ENCODE measurements at regions not wholly inside any gene's neighbourhood (a gene's known extent, or its start where the extent isn't known, plus 50 kb on each side); places are given as distances from the start of the nearest gene placed in this dataset.

GRCh38 chr14:94944636-94945258, 174.8 kb upstream of the GSC start:
- Histone ChIP-seq H3K9me3 (ENCODE audit: control insufficient read depth in 1 of 2, insufficient read depth in 1 of 2, low read length in 2 of 2) (peaks cover 0 to 10% of the 10 kb centered on the region in 2 experiments), H3K36me3 (ENCODE audit: insufficient read depth, low read length) (no peaks in the 10 kb centered on the region), H3K27me3 (ENCODE audit: control insufficient read depth in 1 of 2, insufficient read depth in 2 of 2, low read length in 2 of 2) (peaks cover 0 to 4% of the 10 kb centered on the region in 2 experiments), H3K4me1 (ENCODE audit: insufficient read depth, low read length) (peaks cover 14% of the 10 kb centered on the region), H3K27ac (ENCODE audit: low read depth in 1 of 2, low read length in 2 of 2) (no peak overlapping the region), H3K4me3 (ENCODE audit: low read length) (no peak overlapping the region)
- DNase-seq, result no peak
- Mint-ChIP-seq H3K4me1 (ENCODE audit: low read depth) (peaks cover 8% of the 10 kb centered on the region), H3K4me3 (no peak overlapping the region), H3K36me3 (ENCODE audit: low read depth) (no peaks in the 10 kb centered on the region), H3K9me3 (peaks cover 2% of the 10 kb centered on the region), H3K27me3 (peaks cover 7% of the 10 kb centered on the region), H3K27ac (no peak overlapping the region)
- POLR2A ChIA-PET, result no interaction called here
- CTCF ChIA-PET, result no interaction called here
- intact Hi-C loops (cut with DNase I, micrococcal nuclease), result no loop called here
- ATAC-seq (ENCODE audit: poor library complexity), result no peak
- no peak for TF ChIP-seq CTCF (IDR thresholded peaks at IDR 0.05)

- peaks cover 8% of the 10 kb centered on the region for H3K4me1 Mint-ChIP-seq (ENCODE audit: low read depth)
- POLR2A ChIA-PET, result no interaction called here
- TF ChIP-seq CTCF (IDR thresholded peaks at IDR 0.05), result no peak
- no peak overlapping the region for H3K4me3 Mint-ChIP-seq
- no peaks in the 10 kb centered on the region for H3K36me3 ChIP-seq (ENCODE audit: insufficient read depth, low read length)
- intact Hi-C loops (cut with DNase I, micrococcal nuclease), result no loop called here
- peaks cover 0 to 10% of the 10 kb centered on the region in 2 experiments for H3K9me3 ChIP-seq (ENCODE audit: control insufficient read depth in 1 of 2, insufficient read depth in 1 of 2, low read length in 2 of 2)
- no peaks in the 10 kb centered on the region for H3K9me3 Mint-ChIP-seq
- peaks cover 0 to 2% of the 10 kb centered on the region in 2 experiments for H3K27me3 ChIP-seq (ENCODE audit: control insufficient read depth in 1 of 2, insufficient read depth in 2 of 2, low read length in 2 of 2)
- H3K4me1 ChIP-seq (ENCODE audit: insufficient read depth, low read length), result peaks cover 14% of the 10 kb centered on the region
- H3K27me3 Mint-ChIP-seq, result no peaks in the 10 kb centered on the region
- ATAC-seq (ENCODE audit: poor library complexity), result no peak
- no peak overlapping the region for H3K27ac ChIP-seq (ENCODE audit: low read depth in 1 of 2, low read length in 2 of 2)
- H3K36me3 Mint-ChIP-seq (ENCODE audit: low read depth), result no peaks in the 10 kb centered on the region
- no peak for DNase-seq
- CTCF ChIA-PET, result no interaction called here
- no peak overlapping the region for H3K4me3 ChIP-seq (ENCODE audit: low read length)
- no peak overlapping the region for H3K27ac Mint-ChIP-seq
These were observed 172.7 kb upstream of the GSC start for GRCh38 chr14:94942601-94943000.

- Mint-ChIP-seq H3K9me3 (no peaks in the 10 kb centered on the region), H3K27ac (no peak overlapping the region), H3K27me3 (no peaks in the 10 kb centered on the region), H3K36me3 (ENCODE audit: low read depth) (no peaks in the 10 kb centered on the region), H3K4me1 (ENCODE audit: low read depth) (peaks cover 8% of the 10 kb centered on the region), H3K4me3 (no peak overlapping the region)
- DNase-seq, result peak in 1 of 14 experiments; percentile 15
- Histone ChIP-seq H3K27ac (ENCODE audit: low read depth in 1 of 2, low read length in 2 of 2) (no peak overlapping the region), H3K9me3 (ENCODE audit: control insufficient read depth in 1 of 2, insufficient read depth in 1 of 2, low read length in 2 of 2) (peaks cover 0 to 10% of the 10 kb centered on the region in 2 experiments), H3K4me1 (ENCODE audit: insufficient read depth, low read length) (peaks cover 5% of the 10 kb centered on the region), H3K27me3 (ENCODE audit: control insufficient read depth in 1 of 2, insufficient read depth in 2 of 2, low read length in 2 of 2) (peaks cover 0 to 2% of the 10 kb centered on the region in 2 experiments), H3K36me3 (ENCODE audit: insufficient read depth, low read length) (no peaks in the 10 kb centered on the region), H3K4me3 (ENCODE audit: low read length) (no peak overlapping the region)
- intact Hi-C loops (cut with DNase I, micrococcal nuclease), result no loop called here
- CTCF ChIA-PET, result no interaction called here
- POLR2A ChIA-PET, result no interaction called here
- no peak for ATAC-seq (ENCODE audit: poor library complexity)
- no peak for TF ChIP-seq CTCF (IDR thresholded peaks at IDR 0.05)
These were observed 171.4 kb upstream of the GSC start for GRCh38 chr14:94941311-94941710.
